Renal cortical epithelial cell (primary cell): ENCODE measurements at regions not wholly inside any gene's neighbourhood (a gene's known extent, or its start where the extent isn't known, plus 50 kb on each side); places are given as distances from the start of the nearest gene placed in this dataset.

Experiments used
- DNase-seq: peaks from one replicate; pipeline ENCODE4 v3.0.0-alpha.2; 2011; ENCODE audit warnings: low read depth

DNA sequence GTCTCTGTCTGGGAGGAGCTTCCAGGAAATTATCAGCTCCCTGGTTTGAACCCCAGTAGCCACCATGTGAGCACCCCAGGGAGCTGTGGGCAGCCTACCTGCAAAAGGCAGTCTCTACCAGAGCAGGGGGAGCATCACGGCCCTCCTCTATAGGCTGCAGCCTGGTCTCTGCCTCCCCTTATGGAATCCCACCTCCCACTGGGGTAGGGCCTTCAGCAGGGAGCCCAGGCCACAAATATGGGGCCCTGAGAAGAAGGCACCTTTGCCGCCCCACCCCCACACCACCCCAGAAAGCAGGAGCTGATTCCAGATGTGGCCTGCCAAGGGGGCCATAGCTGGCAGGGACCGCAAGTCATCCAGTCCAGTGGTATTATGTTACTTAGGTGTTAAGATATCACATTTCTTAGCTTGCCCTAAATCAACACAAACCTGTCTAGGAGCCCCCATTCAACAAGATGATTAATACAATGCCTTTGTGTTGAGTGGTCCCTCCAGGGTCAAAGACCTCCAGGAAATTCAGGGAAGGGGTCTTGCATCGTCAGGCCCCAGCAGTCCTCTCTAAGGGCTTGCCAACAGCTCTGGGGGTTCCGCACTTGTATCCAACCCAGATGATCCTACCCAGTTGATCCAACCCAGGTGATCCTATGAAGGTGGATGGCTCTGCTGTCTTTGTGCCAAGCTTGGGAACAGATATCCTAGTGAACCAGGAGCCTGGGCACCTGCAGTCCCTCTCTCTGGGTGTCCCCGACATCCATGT, 114.9 kb downstream of the OAT start:
- DNase-seq, result no peak

GRCh38 chr10:124302951-124303505, 115.7 kb downstream of the OAT start:
- DNase-seq, result no peak

DNA sequence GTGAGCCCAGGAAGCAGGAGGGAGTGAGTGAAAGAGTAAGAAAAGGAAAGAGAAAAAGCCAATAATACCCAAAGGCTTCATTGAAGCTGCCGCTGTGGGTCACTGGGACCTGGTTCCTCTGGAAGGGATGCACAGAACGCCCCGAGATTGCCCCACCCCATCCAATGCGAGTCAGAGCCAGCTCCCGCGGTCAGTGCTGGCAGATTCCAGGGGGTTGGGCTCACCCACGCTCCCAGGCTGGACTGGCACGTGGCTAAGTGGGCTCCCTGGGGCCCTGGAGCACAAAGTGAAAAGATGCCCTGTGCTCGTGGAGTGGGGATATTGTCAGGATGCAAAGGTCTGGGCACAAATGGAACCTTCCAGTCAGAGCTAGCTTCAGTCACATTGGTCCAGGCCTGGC, 117.0 kb downstream of the OAT start:
- DNase-seq, result no peak

GRCh38 chr10:124300735-124301134, 118.0 kb downstream of the OAT start:
- DNase-seq, result no peak

DNA sequence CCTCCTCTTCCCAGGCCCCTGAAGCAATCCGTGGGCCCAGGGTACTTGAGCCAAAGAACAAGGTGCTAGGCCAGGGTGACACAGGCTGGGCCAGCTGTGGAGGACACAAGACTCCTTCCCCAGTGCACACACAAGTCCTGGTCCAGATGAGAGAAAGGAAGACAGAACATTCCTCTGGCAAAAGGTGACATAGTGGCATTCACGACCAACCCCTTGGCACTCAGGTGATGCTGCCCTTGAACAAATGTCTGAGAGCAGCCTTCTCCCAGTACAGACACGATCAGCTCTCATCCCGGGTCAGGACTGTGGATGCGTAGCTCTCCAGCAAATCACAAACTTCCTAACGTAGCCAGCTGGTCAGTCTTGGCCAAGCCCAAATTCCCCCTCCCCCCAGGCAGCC, 118.5 kb downstream of the OAT start:
- no peak for DNase-seq

GRCh38 chr10:124299696-124300095, 119.0 kb downstream of the OAT start:
- DNase-seq, result no peak

- peak; percentile 27 for DNase-seq
These were observed 119.8 kb downstream of the OAT start for GRCh38 chr10:124298891-124299290.

GRCh38 chr10:124296813-124297788, 121.6 kb downstream of the OAT start:
- DNase-seq, result no peak

DNA sequence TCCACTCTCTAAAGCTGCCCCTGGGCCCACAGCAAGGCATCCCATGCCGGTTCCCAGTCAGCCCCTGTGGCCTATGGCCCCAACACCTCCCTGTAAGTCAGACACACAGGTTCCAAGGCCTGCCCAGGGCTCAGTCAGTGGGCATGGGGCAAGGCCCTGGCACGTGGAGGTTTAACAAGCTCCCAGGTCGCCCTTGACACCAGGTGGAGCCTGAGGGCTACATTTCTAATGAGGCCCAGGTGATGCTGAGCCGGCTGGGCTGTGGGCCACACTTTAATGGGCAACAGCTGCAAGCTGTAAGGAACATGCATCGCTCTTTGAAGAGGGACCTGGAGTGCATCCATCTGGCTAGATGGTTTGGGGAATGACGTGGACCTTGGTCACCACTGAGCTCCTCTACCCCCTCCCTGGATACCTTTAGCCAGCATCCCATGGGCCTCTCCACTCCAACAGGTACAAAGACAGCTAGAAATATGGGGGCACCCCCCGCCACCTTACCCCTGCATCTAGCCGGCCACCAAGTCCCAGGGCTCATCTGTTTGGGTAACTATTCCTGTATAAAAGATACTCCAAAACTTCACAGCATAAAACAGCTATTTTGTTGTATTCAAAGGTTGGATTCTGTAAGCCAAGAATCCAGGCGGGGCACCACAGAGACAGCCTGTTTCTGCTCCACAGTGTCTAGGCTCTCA, 122.5 kb downstream of the OAT start:
- DNase-seq, result no peak

DNA sequence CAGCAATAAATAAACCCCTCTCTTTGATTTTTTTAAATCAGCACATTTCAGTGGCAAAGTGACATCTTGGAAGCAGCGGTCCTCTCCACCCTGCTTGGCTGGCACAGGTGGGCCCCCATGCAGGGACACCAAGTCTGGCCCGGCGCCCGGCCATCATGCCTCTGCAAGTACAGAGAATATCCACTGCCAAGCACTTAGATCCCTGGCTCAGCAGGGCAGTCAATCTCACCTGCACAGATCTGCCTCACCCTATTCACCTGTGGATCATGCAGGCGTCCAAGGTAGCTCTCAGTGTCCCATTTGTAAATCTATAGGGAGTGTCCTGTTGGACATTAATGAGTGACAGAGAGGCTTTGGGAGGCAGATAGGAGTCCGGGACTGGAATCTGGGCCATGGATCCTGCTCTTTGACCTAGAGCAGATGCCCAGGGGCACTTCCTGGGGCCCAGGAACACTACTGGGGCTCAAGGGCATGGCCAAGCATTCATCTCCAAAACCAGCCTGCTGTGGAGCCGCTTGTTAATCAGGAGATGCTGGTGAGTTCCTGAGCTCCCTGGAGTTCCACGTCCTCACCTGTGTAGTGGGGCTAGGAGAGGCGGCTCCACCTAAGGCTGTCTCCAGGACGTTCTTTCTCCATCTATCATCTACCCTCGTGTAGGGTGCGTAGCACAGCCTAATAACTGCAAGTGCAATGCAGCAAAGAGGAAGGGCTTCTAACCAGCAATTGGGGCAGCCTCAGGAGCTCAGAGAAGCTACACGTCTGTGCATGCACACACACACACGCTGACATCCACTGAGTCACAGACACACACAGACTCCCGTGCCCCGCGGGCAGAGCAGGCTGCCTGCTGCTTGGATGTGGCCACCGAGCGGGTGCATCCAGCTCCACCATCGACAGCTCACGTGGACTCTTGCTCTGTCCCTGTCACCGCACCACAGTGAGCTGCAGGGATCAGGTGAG, 123.6 kb downstream of the OAT start:
- DNase-seq, result no peak

DNA sequence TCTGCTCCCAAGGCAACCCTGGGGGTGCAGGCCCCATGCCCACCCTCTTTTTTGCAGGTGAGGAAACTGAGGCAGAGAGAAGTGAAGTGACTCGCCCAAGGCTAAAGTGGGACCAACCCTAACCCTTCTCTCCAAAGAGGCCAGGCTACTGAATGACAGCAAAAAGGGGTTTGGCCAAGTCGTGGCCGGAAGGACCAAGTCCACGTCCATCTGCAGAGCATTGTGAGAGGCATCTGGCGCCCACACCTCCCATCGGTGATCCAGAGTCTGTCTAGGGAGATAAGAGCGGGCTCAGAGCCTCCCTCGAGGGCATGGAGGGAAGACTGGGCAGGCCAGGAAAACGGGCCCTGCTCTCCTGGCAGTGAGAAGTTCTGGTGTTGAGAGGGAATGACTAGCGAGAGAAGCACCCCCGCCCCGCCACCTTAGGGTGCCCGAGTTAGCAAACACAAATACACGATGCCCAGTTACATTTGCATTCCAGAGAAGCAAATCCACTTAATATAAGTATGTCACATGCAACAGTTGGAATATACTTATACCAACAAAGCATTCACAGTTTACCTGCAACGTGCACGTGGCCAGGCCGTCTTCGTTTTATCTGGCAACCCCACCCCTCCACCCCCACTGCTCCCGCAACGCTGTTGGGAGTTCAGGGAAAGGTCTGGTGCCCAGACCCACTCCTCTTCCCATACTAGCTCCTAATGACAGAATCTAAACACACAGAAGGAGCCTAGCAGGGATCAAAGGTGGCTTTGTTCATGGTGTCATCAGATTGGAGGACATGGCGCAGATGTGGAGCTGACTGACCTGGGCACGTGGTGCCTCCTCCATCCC, 124.9 kb downstream of the OAT start:
- no peak for DNase-seq

GRCh38 chr10:124292911-124293615, 125.7 kb downstream of the OAT start:
- no peak for DNase-seq

- peak; percentile 69 for DNase-seq
These were observed 127.6 kb downstream of the OAT start for GRCh38 chr10:124291001-124291701.

- no peak for DNase-seq
These were observed 128.6 kb downstream of the OAT start for GRCh38 chr10:124289851-124290795.

- DNase-seq, result no peak
These were observed 129.5 kb downstream of the OAT start for GRCh38 chr10:124288928-124289850.

- DNase-seq, result no peak
These were observed 130.2 kb downstream of the OAT start for GRCh38 chr10:124288486-124288885.
